Adrenal gland (tissue), 9 donors: ENCODE measurements at regions not wholly inside any gene's neighbourhood (a gene's known extent, or its start where the extent isn't known, plus 50 kb on each side); places are given as distances from the start of the nearest gene placed in this dataset.

Source experiments
- DNase-seq, 7 donors: peaks; one replicate each; pipeline ENCODE4 v3.0.0-alpha.2; 2019 to 2020
- H3K27ac ChIP-seq, 5 donors: fragments of 200-600 bp; sonication (generic) in 4 of 5; 1 replicate in 3 of 5; 2 replicates in 2 of 5; pipeline versions ENCODE4 v1.5.1 to v1.8.0; 2016 to 2020; ENCODE audit warnings: mild to moderate bottlenecking in 1 of 5
- H3K27me3 ChIP-seq: fragments of 200-600 bp; 2 replicates; pipeline ENCODE4 v1.8.0; 2021
- H3K36me3 ChIP-seq, 2 donors: fragments of 200-600 bp; replicated peaks in 1 of 2; 1 replicate in 1 of 2; 2 replicates in 1 of 2; pipeline versions ENCODE4 v1.5.1 to v1.8.0; 2018 to 2022
- H3K4me1 ChIP-seq, 2 donors: fragments of 200-600 bp; replicated peaks in 1 of 2; 1 replicate in 1 of 2; 2 replicates in 1 of 2; pipeline versions ENCODE4 v1.5.1 to v1.8.0; 2018 to 2021
- H3K4me3 ChIP-seq, 4 donors: fragments of 200-600 bp; sonication (generic) in 3 of 4; one replicate each; pipeline ENCODE4 v1.5.1; 2016 to 2018
- H3K9me3 ChIP-seq, 3 donors: fragments of 200-600 bp; sonication (generic) in 1 of 3; replicated peaks in 1 of 3; 1 replicate in 2 of 3; 2 replicates in 1 of 3; pipeline versions ENCODE4 v1.5.1 to v1.8.0; 2016 to 2021
- CTCF ChIP-seq, 6 experiments: fragments of 450-650 bp in 4 of 6; fragments of 200-600 bp in 2 of 6; sonication (generic) in 1 of 6; IDR thresholded peaks; 1 replicate in 5 of 6; 2 replicates in 1 of 6; pipeline versions ENCODE4 v1.5.1 to v1.8.0; 2016 to 2021; ENCODE audit warnings: antibody characterized with exemption in 6 of 6, mild to moderate bottlenecking in 2 of 6, moderate library complexity in 1 of 6
- POLR2A ChIP-seq, 2 donors: fragments of 450-650 bp; IDR thresholded peaks; one replicate each; pipeline ENCODE4 v1.6.1; 2017; ENCODE audit warnings: antibody characterized with exemption in 2 of 2, mild to moderate bottlenecking in 2 of 2, moderate library complexity in 1 of 2
- WGBS, 4 donors: extraction: QIAGEN DNeasy Blood & Tissue Kit in 2 of 4; methylation state at CpG; one replicate each; pipeline versions ENCODE4 v1.1.5 to v1.1.7; 2013 to 2017; 5-methylcytosine and 5-hydroxymethylcytosine counted together
- intact Hi-C, 2 donors: fragments of 100-400 bp; cut with DNase I; formaldehyde crosslinking; loops; one replicate each; pipeline versions ENCODE4 v1.14.1 to v1.15.0; 2022 to 2023
- donor health status: healthy with polysubstance abuse.
- donor health status: Bipolar disorder and iron deficiency.
- donor health status: DM: yes; HTN: yes; CAD: no.
- donor health status: DM: no; HTN: no; CAD: no.
- donor health status: DM: no; HTN: no; CAD: no.

DNA sequence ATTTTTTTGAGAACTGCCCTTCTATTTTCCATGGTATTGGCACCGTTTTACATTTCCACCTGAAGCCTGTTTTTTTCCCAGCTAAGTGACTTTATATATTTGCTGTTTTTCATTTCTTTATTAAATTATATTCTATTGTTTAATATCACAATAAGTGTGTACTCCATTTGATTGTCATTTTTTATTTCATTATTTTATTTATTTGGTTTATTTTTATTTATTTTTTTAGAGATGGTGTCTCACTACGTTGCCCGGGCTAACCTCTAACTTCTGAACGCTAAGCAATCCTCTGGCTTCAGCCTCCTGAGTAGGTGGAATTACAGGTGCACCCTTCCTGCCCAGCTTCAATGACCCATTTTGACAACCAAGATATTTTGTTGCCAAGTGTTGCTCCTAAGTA lies 202.6 kb downstream of the SIM1 start:
- H3K4me3 ChIP-seq = no peak overlapping the region
- WGBS, 4 donors = 83 to 89% (median 86%) methylated on average over 4 of the region's 4 CpGs
- intact Hi-C loops = no loop called here

DNA sequence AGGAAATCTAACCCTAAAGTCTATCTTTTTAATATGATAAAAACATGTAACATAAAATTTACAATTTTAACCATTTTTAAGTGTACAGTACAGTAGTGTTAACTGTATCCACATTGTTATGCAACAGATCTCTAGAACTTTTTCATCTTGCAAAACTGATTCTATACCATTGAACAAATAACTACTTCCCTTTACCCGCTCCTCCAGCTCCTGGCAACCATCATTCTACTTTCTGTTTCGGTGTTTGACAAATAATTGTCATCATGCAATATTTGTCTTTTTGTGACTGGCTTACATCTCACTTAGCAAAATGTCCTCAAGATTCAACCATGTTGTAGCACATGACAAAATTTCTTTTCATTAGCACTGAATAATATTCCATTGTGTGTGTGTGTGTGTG lies 203.2 kb downstream of the SIM1 start:
- Histone ChIP-seq H3K27ac (no peak overlapping the region), H3K27me3 (no peaks in the 10 kb centered on the region), H3K4me1 (no peaks in the 10 kb centered on the region), H3K36me3 (no peaks in the 10 kb centered on the region), H3K9me3 (no peaks in the 10 kb centered on the region), H3K4me3 (no peak overlapping the region)
- DNase-seq = no peak
- 58 to 80% (median 76%) methylated on average over 2 of the region's 2 CpGs for WGBS, 4 donors
- intact Hi-C loops = no loop called here
- TF ChIP-seq CTCF (IDR thresholded peaks at IDR 0.05) = no peak
- no peak for TF ChIP-seq POLR2A (IDR thresholded peaks at IDR 0.05)

More for the DNA sequence above, 202.6 kb downstream of the SIM1 start:
- Histone ChIP-seq H3K27me3 (no peaks in the 10 kb centered on the region), H3K4me1 (no peaks in the 10 kb centered on the region), H3K27ac (no peak overlapping the region), H3K9me3 (no peaks in the 10 kb centered on the region), H3K36me3 (no peaks in the 10 kb centered on the region)
- no peak for DNase-seq
- TF ChIP-seq POLR2A (IDR thresholded peaks at IDR 0.05) = no peak
- no peak for TF ChIP-seq CTCF (IDR thresholded peaks at IDR 0.05)

GRCh38 chr6:100260584-100260983 lies 204.1 kb downstream of the SIM1 start:
- intact Hi-C loops = no loop called here
- H3K36me3 ChIP-seq = no peaks in the 10 kb centered on the region
- H3K27me3 ChIP-seq = no peaks in the 10 kb centered on the region
- no peaks in the 10 kb centered on the region for H3K4me1 ChIP-seq
- H3K9me3 ChIP-seq = no peaks in the 10 kb centered on the region
- H3K27ac ChIP-seq = no peak overlapping the region
- no peak for DNase-seq
- no peak overlapping the region for H3K4me3 ChIP-seq
- no peak for TF ChIP-seq CTCF (IDR thresholded peaks at IDR 0.05)
- TF ChIP-seq POLR2A (IDR thresholded peaks at IDR 0.05) = no peak

- intact Hi-C loops = no loop called here
- Histone ChIP-seq H3K27ac (no peak overlapping the region), H3K4me3 (no peak overlapping the region), H3K4me1 (no peaks in the 10 kb centered on the region), H3K27me3 (no peaks in the 10 kb centered on the region), H3K9me3 (no peaks in the 10 kb centered on the region), H3K36me3 (no peaks in the 10 kb centered on the region)
- no peak for DNase-seq
- TF ChIP-seq POLR2A (IDR thresholded peaks at IDR 0.05) (no peak), CTCF (IDR thresholded peaks at IDR 0.05) (no peak)
- 42 to 54% (median 51%) methylated on average over 3 of the region's 3 CpGs for WGBS, 4 donors
Measured at GRCh38 chr6:100259865-100260264, 204.9 kb downstream of the SIM1 start.
